GM12878 (cell line): ENCODE measurements at regions not wholly inside any gene's neighbourhood (a gene's known extent, or its start where the extent isn't known, plus 50 kb on each side); places are given as distances from the start of the nearest gene placed in this dataset.

Experiments
- ATAC-seq: fragments of 200-7000 bp; cut with Tn5 transposase; 3 replicates; pipeline ENCODE4 v1.9.1; 2020; ENCODE audit warnings: mild to moderate bottlenecking, moderate library complexity
- BruUV-seq: library from RNA; stranded (reverse); fragments of 400-500 nt; replicated peaks from 2 replicates; lab custom pipeline; 2021; lab: Mats Ljungman, UMichigan
- CTCF ChIA-PET: fragments of 300-600 bp; sonication (Branson Sonifier 250); formaldehyde crosslinking; extraction: SDS; loops from one replicate; lab custom pipeline; 2021; ENCODE audit warnings: inconsistent platforms; lab: Yijun Ruan, JAX
- POLR2A ChIA-PET: fragments of 350-600 bp; formaldehyde crosslinking; extraction: SDS; loops from one replicate; lab custom pipeline; 2021; ENCODE audit warnings: inconsistent platforms; lab: Charles Lee
- RAD21 ChIA-PET: fragments of 300-600 bp; sonication (Branson Sonifier 250); formaldehyde crosslinking; loops from one replicate; lab custom pipeline; 2023; ENCODE audit warnings: antibody characterized with exemption; ENCODE audit not compliant: unreplicated experiment; lab: Charles Lee
- SMC1A ChIA-PET: fragments of 300-600 bp; sonication (Branson Sonifier 250); formaldehyde crosslinking; loops from one replicate; lab custom pipeline; 2023; ENCODE audit not compliant: unreplicated experiment, uncharacterized antibody; lab: Charles Lee
- DNase-seq: peaks from one replicate; pipeline ENCODE4 v3.0.0-alpha.2; 2011; ENCODE audit warnings: low read depth, low spot score
- FAIRE-seq: peaks from 3 replicates; lab custom pipeline; 2011; peaks lifted over from hg19 to GRCh38; lab: Jason Lieb, UNC
- H2AFZ ChIP-seq: 2 replicates; pipeline ENCODE4 v1.6.0; 2011; ENCODE audit warnings: low read depth, low read length, control low read depth; ENCODE audit not compliant: control insufficient read depth
- H3K27ac ChIP-seq: 2 replicates; pipeline ENCODE4 v1.5.1; 2011; ENCODE audit warnings: control low read depth; ENCODE audit not compliant: control insufficient read depth, insufficient read depth
- H3K27me3 ChIP-seq, 2 experiments: replicated peaks in 1 of 2; 2 replicates each; pipeline versions ENCODE4 v1.6.0 to v1.6.1; 2011; ENCODE audit warnings: low read length in 1 of 2; ENCODE audit not compliant: control insufficient read depth in 2 of 2, insufficient read depth in 2 of 2
- H3K36me3 ChIP-seq, 2 experiments: 2 replicates each; pipeline ENCODE4 v1.5.1; 2011; ENCODE audit warnings: low read length in 1 of 2; ENCODE audit not compliant: control insufficient read depth in 2 of 2, insufficient read depth in 2 of 2
- H3K4me1 ChIP-seq: 2 replicates; pipeline ENCODE4 v1.6.1; 2011; ENCODE audit warnings: mild to moderate bottlenecking, low read length, moderate library complexity, mixed read lengths; ENCODE audit not compliant: control insufficient read depth, insufficient read depth
- H3K4me2 ChIP-seq: 2 replicates; pipeline ENCODE4 v1.6.0; 2011; ENCODE audit warnings: control low read depth; ENCODE audit not compliant: control insufficient read depth, insufficient read depth
- H3K4me3 ChIP-seq: fragments of 200-600 bp; sonication (generic); 2 replicates; pipeline ENCODE4 v1.5.1; 2016
- H3K79me2 ChIP-seq: 2 replicates; pipeline ENCODE4 v1.6.0; 2011; ENCODE audit warnings: low read length; ENCODE audit not compliant: control insufficient read depth, insufficient read depth
- H3K9ac ChIP-seq: 2 replicates; pipeline ENCODE4 v1.8.0; 2011; ENCODE audit warnings: low read length, control low read depth, mixed read lengths; ENCODE audit not compliant: control insufficient read depth, insufficient read depth
- H3K9me3 ChIP-seq: replicated peaks from 3 replicates; pipeline ENCODE4 v1.5.1; 2011; ENCODE audit warnings: mild to moderate bottlenecking, low read length; ENCODE audit not compliant: control insufficient read depth, insufficient read depth
- H4K20me1 ChIP-seq: 2 replicates; pipeline ENCODE4 v1.6.0; 2011; ENCODE audit not compliant: control insufficient read depth, insufficient read depth
- BRCA1 ChIP-seq: IDR thresholded peaks from 2 replicates; pipeline ENCODE4 v1.6.1; 2011; ENCODE audit warnings: low read depth, low read length, improper control_type of control experiment
- CHD1 ChIP-seq: IDR thresholded peaks from 2 replicates; pipeline ENCODE4 v1.6.1; 2012; ENCODE audit warnings: low read depth, low read length, improper control_type of control experiment
- DPF2 ChIP-seq: fragments of 450-650 bp; IDR thresholded peaks from 2 replicates; pipeline ENCODE4 v1.6.1; 2017; ENCODE audit warnings: mild to moderate bottlenecking
- KAT2A ChIP-seq: conservative IDR thresholded peaks from 2 replicates; pipeline ENCODE4 v1.6.1; 2011; ENCODE audit warnings: low read depth, low read length; ENCODE audit not compliant: control insufficient read depth
- MEF2A ChIP-seq: IDR thresholded peaks from 2 replicates; pipeline ENCODE4 v1.6.1; 2011; ENCODE audit warnings: low read depth, mild to moderate bottlenecking, low read length, moderate library complexity; ENCODE audit not compliant: insufficient read depth
- MTA3 ChIP-seq: IDR thresholded peaks from 2 replicates; pipeline ENCODE4 v1.6.1; 2012; ENCODE audit warnings: low read length, inconsistent platforms, borderline replicate concordance
- NFYB ChIP-seq: IDR thresholded peaks from 2 replicates; pipeline ENCODE4 v1.6.1; 2011; ENCODE audit warnings: low read depth, mild to moderate bottlenecking, low read length, improper control_type of control experiment, moderate library complexity; ENCODE audit not compliant: insufficient read depth
- PAX5 ChIP-seq: IDR thresholded peaks from 2 replicates; pipeline ENCODE4 v1.6.1; 2011; ENCODE audit warnings: low read depth, low read length, borderline replicate concordance
- PML ChIP-seq: IDR thresholded peaks from 2 replicates; pipeline ENCODE4 v1.6.1; 2012; ENCODE audit warnings: low read length, inconsistent platforms
- POLR2AphosphoS2 ChIP-seq: IDR thresholded peaks from 2 replicates; pipeline ENCODE4 v1.6.1; 2011; ENCODE audit warnings: low read depth, mild to moderate bottlenecking, low read length, improper control_type of control experiment, moderate library complexity
- RAD21 ChIP-seq: IDR thresholded peaks from 2 replicates; pipeline ENCODE4 v1.6.1; 2011; ENCODE audit warnings: mild to moderate bottlenecking, low read depth, low read length, moderate library complexity; ENCODE audit not compliant: insufficient read depth
- RAD51 ChIP-seq: fragments of 450-650 bp; IDR thresholded peaks from 2 replicates; pipeline ENCODE4 v1.6.1; 2016; ENCODE audit warnings: moderate library complexity, mild to moderate bottlenecking, inconsistent platforms
- RUNX3 ChIP-seq: IDR thresholded peaks from 2 replicates; pipeline ENCODE4 v1.6.1; 2012; ENCODE audit warnings: low read length, inconsistent platforms
- SMC3 ChIP-seq: IDR thresholded peaks from 2 replicates; pipeline ENCODE4 v1.6.1; 2011; ENCODE audit warnings: low read length, improper control_type of control experiment, borderline replicate concordance
- STAT3 ChIP-seq: IDR thresholded peaks from 2 replicates; pipeline ENCODE4 v1.6.1; 2011; ENCODE audit warnings: low read depth, low read length, improper control_type of control experiment
- WRNIP1 ChIP-seq: IDR thresholded peaks from 2 replicates; pipeline ENCODE4 v1.6.1; 2011; ENCODE audit warnings: low read depth, low read length, improper control_type of control experiment, borderline replicate concordance
- WGBS: methylation state at CpG from one replicate; pipeline ENCODE4 v1.1.6; 2016; ENCODE audit warnings: low lambda C conversion rate; ENCODE audit not compliant: insufficient replicate concordance, insufficient coverage; ENCODE audit errors: missing lambda C conversion rate; 5-methylcytosine and 5-hydroxymethylcytosine counted together
- in situ Hi-C: fragments of 300-500 bp; cut with MboI; formaldehyde crosslinking; loops from 9 replicates; pipeline ENCODE4 v1.14.3; 2018; ENCODE audit warnings: mixed read lengths
- intact Hi-C: fragments of 100-400 bp; cut with micrococcal nuclease; formaldehyde crosslinking; loops from one replicate; pipeline ENCODE4 v1.14.2; 2022; ENCODE audit not compliant: unreplicated experiment
- TF ChIP-seq, protein P1 (sequence below): IDR thresholded peaks from 2 replicates; pipeline ENCODE4 v1.6.1; 2011; ENCODE audit warnings: low read depth, low read length, improper control_type of control experiment, borderline replicate concordance
- TF ChIP-seq, protein P2 (sequence below): fragments of 450-650 bp; IDR thresholded peaks from 2 replicates; pipeline ENCODE4 v1.6.1; 2016; ENCODE audit warnings: mild to moderate bottlenecking

DNA sequence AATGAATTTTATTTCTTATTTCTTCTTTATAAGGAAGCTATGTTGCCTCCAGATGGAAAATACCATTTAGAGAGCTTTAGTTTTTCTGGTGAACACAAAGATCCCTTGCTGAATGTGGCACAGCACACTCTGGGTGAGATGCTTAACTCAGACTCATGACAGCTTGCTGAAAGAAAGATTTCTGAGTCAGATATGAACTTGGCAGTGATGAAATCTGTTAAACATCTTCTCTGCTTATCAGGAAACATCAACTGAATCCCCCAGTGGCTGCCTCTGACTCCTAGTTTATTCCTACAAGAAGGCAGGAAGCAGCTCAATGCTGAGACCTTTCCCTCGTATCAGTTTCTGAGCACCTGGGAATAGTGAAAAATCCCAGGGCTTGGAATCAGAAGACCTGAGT lies 162.8 kb downstream of the OSR1 start:
- ChIA-PET CTCF (no interaction called here), SMC1A (no interaction called here), RAD21 (no interaction called here), POLR2A (no interaction called here)
- H3K4me3 ChIP-seq, result no peak overlapping the region
- ATAC-seq (no peak), DNase-seq (no peak), FAIRE-seq (no peak)
- H3K27ac ChIP-seq, result no peak overlapping the region
- no peaks in the 10 kb centered on the region for H3K27me3 ChIP-seq
- H3K4me2 ChIP-seq, result no peak overlapping the region
- no peaks in the 10 kb centered on the region for H3K79me2 ChIP-seq
- intact Hi-C loops, result no loop called here
- BruUV-seq, result no TSS peak
- in situ Hi-C loops, result no loop called here
- H3K9ac ChIP-seq, result no peak overlapping the region
- H2AFZ ChIP-seq, result no peak overlapping the region
- no peaks in the 10 kb centered on the region for H3K9me3 ChIP-seq
- H3K36me3 ChIP-seq, result no peaks in the 10 kb centered on the region
- H4K20me1 ChIP-seq, result no peaks in the 10 kb centered on the region
- no peaks in the 10 kb centered on the region for H3K4me1 ChIP-seq
- no peak for TF ChIP-seq PAX5
- TF ChIP-seq, protein P1, sequence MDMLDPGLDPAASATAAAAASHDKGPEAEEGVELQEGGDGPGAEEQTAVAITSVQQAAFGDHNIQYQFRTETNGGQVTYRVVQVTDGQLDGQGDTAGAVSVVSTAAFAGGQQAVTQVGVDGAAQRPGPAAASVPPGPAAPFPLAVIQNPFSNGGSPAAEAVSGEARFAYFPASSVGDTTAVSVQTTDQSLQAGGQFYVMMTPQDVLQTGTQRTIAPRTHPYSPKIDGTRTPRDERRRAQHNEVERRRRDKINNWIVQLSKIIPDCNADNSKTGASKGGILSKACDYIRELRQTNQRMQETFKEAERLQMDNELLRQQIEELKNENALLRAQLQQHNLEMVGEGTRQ, result no peak
- no peak for TF ChIP-seq DPF2
- TF ChIP-seq MEF2A, result no peak
- no peak for TF ChIP-seq KAT2A
- no peak for TF ChIP-seq SMC3
- TF ChIP-seq, all 136 proteins: peak for 0
- 35% methylated on average over 1 of the region's 1 CpG for WGBS

DNA sequence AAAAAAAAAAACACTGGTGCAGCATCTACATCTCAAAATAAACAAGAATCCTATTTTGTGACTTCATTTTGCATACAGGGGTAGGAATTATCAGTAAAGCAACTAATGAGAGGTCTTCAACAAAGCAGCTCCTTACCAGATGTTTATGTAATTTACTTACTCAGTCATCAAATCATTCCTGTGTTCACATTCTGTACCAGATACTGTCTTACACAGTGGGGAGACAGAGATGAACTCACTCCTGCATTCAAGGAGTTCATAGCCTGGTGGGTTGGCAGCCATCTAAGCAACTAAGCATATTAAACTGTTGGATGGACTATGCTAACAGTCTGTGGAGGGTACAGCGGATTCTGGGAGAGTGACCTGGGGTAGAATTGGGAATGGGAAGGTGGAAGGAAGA lies 169.0 kb downstream of the OSR1 start:
- H3K27ac ChIP-seq, result no peak overlapping the region
- no peak overlapping the region for H3K4me3 ChIP-seq
- ATAC-seq, result no peak
- H2AFZ ChIP-seq, result no peak overlapping the region
- SMC1A ChIA-PET, result interaction anchor here (0.8 kb wide), 1 partner anchor 16 kb away, joined by 4 read pairs; no protein-coding TSS in a partner anchor
- no peak overlapping the region for H3K9ac ChIP-seq
- H3K27me3 ChIP-seq, result no peaks in the 10 kb centered on the region; a peak in 1 of 4 replicates
- no peaks in the 10 kb centered on the region for H3K9me3 ChIP-seq
- H3K4me2 ChIP-seq, result no peak overlapping the region
- in situ Hi-C loops (no loop called here), intact Hi-C loops (no loop called here)
- FAIRE-seq, result no peak
- no peaks in the 10 kb centered on the region for H3K4me1 ChIP-seq
- no peaks in the 10 kb centered on the region for H3K79me2 ChIP-seq
- 0% methylated on average over 1 of the region's 1 CpG for whole genome bisulfite sequencing
- DNase-seq, result no peak
- no TSS peak for BruUV-seq
- POLR2A ChIA-PET, result no interaction called here
- no peaks in the 10 kb centered on the region for H3K36me3 ChIP-seq
- CTCF ChIA-PET, result no interaction called here
- RAD21 ChIA-PET, result no interaction called here
- H4K20me1 ChIP-seq, result no peaks in the 10 kb centered on the region
- TF ChIP-seq POLR2AphosphoS2 (no peak), CHD1 (no peak), PML (no peak), BRCA1 (no peak), WRNIP1 (no peak), RAD21 (no peak), MTA3 (no peak), NFYB (no peak), STAT3 (no peak), RAD51 (no peak), RUNX3 (no peak)
- TF ChIP-seq, protein P2, sequence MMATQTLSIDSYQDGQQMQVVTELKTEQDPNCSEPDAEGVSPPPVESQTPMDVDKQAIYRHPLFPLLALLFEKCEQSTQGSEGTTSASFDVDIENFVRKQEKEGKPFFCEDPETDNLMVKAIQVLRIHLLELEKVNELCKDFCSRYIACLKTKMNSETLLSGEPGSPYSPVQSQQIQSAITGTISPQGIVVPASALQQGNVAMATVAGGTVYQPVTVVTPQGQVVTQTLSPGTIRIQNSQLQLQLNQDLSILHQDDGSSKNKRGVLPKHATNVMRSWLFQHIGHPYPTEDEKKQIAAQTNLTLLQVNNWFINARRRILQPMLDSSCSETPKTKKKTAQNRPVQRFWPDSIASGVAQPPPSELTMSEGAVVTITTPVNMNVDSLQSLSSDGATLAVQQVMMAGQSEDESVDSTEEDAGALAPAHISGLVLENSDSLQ, result no peak
- TF ChIP-seq, protein P1, result no peak
